22Rv1 (cell line): ENCODE measurements at regions not wholly inside any gene's neighbourhood (a gene's known extent, or its start where the extent isn't known, plus 50 kb on each side); places are given as distances from the start of the nearest gene placed in this dataset.

Experiments used
- CTCF ChIP-seq: fragments of 450-650 bp; IDR thresholded peaks from 2 replicates; pipeline ENCODE4 v1.5.1; 2017; ENCODE audit warnings: mild to moderate bottlenecking
- ZFX ChIP-seq: fragments of 450-650 bp; IDR thresholded peaks from 2 replicates; pipeline ENCODE4 v1.6.1; 2017; ENCODE audit warnings: antibody characterized with exemption, borderline replicate concordance

DNA sequence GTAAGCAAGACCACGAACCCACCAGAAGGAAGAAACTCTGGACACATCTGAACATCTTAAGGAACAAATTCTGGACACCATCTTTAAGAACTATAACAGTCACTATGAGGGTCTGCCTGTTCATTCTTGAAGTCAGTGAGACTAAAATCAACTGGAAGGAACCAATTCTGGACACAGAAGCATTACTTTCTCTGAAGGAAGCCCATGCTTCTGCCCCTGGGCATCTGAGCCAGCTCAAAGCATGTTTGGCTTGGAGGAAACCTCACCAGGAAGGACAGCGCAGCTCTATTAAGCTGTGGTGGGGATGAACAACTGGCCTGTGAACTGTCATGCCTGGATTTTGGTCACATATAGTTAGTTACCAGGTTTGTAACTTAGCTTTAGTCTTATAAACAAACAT is 132.4 kb upstream of the GDF10 start:
- TF ChIP-seq CTCF (no peak), ZFX (no peak)
